Stimulated activated CD8-positive, alpha-beta memory T cell treated with anti-CD3 and anti-CD28 coated beads, Interleukin-4, amount 100 ng/mL, for 24 hours (primary cell): ENCODE measurements at regions not wholly inside any gene's neighbourhood (a gene's known extent, or its start where the extent isn't known, plus 50 kb on each side); places are given as distances from the start of the nearest gene placed in this dataset.
"Not testable (repeated sequence)": the region's sequence is repeated elsewhere in the genome, so short reads cannot be mapped to it uniquely, and the experiment has no call there.

ENCODE experiments used
- DNase-seq: peaks from one replicate; pipeline ENCODE4 v3.0.0-alpha.2; 2020; ENCODE audit warnings: low read depth

- no peak for DNase-seq
These were observed 692.9 kb downstream of the QKI start for GRCh38 chr6:164107297-164107995.

GRCh38 chr6:164106345-164106769 lies 691.8 kb downstream of the QKI start:
- no peak for DNase-seq

GRCh38 chr6:164105705-164106104 lies 691.2 kb downstream of the QKI start:
- no peak for DNase-seq

- DNase-seq: no peak
These were observed 689.9 kb downstream of the QKI start for GRCh38 chr6:164104432-164104831.

GRCh38 chr6:164102693-164103092 lies 688.2 kb downstream of the QKI start:
- no peak for DNase-seq

- DNase-seq: no peak
These were observed 687.3 kb downstream of the QKI start for GRCh38 chr6:164101859-164102258.

- DNase-seq: no peak
These were observed 684.8 kb downstream of the QKI start for GRCh38 chr6:164099269-164099865.

GRCh38 chr6:164098857-164099267 lies 684.3 kb downstream of the QKI start:
- DNase-seq: no peak

- DNase-seq: no peak
These were observed 683.3 kb downstream of the QKI start for GRCh38 chr6:164097551-164098398.

GRCh38 chr6:164097056-164097455 lies 682.5 kb downstream of the QKI start:
- no peak for DNase-seq

- DNase-seq: no peak
These were observed 680.5 kb downstream of the QKI start for GRCh38 chr6:164095056-164095455.

GRCh38 chr6:164087870-164088269 lies 673.4 kb downstream of the QKI start:
- no peak for DNase-seq

- no peak for DNase-seq
These were observed 672.7 kb downstream of the QKI start for GRCh38 chr6:164087211-164087610.

- DNase-seq: no peak
These were observed 671.8 kb downstream of the QKI start for GRCh38 chr6:164086076-164086887.

- no peak for DNase-seq
These were observed 670.9 kb downstream of the QKI start for GRCh38 chr6:164085091-164086075.

- no peak for DNase-seq
These were observed 664.7 kb downstream of the QKI start for GRCh38 chr6:164079275-164079600.

GRCh38 chr6:164078532-164079274 lies 664.2 kb downstream of the QKI start:
- no peak for DNase-seq

GRCh38 chr6:164076818-164077532 lies 662.5 kb downstream of the QKI start:
- DNase-seq: not testable (repeated sequence)

- DNase-seq: no peak
These were observed 661.6 kb downstream of the QKI start for GRCh38 chr6:164075981-164076615.
